GM18520 (cell line): ENCODE measurements at regions not wholly inside any gene's neighbourhood (a gene's known extent, or its start where the extent isn't known, plus 50 kb on each side); places are given as distances from the start of the nearest gene placed in this dataset.

ENCODE experiments used
- ATAC-seq: cut with Tn5 transposase; IDR thresholded peaks from one replicate; pipeline ENCODE4 v1.9.1; 2021; ENCODE audit not compliant: unreplicated experiment

DNA sequence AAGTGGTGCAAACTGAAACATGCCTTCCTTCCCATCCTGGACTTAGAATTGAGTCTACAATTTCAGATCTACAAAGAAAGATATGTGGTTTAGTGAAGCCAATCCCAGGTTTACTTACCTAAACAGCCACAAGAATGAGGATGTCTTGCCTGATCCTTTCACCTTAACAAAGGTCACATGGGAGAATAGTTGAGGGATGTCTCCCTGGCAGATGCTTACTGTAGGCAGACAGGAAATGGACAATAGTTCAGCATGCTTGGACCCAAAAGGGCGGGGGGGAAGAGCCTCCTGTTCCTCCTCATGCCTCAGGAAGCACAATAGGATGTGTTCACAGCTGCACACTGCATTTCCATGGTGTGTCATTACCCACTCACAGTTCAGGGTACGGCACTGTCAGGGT is 492.7 kb upstream of the USP24 start:
- ATAC-seq: no peak

- ATAC-seq: no peak
Measured at GRCh38 chr1:55707196-55707595, 492.0 kb upstream of the USP24 start.

- ATAC-seq: no peak
Measured at GRCh38 chr1:55706397-55706796, 491.2 kb upstream of the USP24 start.

GRCh38 chr1:55703726-55704363 is 488.7 kb upstream of the USP24 start:
- no peak for ATAC-seq

GRCh38 chr1:55702064-55702463 is 486.9 kb upstream of the USP24 start:
- no peak for ATAC-seq

- ATAC-seq: no peak
Measured at GRCh38 chr1:55700359-55701130, 485.4 kb upstream of the USP24 start.

DNA sequence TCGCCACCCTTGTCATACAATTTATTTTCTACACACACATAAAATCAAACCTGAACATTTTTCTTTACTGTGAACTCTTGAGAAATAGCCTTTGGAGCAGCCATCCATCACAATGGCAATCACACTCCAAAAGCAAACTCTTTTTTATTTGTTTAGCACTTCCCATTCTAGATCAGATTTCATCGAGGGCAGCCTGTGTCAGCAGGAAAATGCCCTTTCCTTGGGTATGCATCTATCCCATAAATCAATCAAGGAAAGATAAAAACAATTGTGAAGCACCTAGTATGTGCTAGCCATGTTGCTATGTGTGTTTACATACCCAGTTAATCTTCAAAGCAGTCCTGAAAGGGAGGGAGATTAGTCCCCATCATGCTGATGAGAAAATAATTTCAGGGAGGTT is 484.1 kb upstream of the USP24 start:
- no peak for ATAC-seq

GRCh38 chr1:55697997-55698535 is 482.9 kb upstream of the USP24 start:
- no peak for ATAC-seq

DNA sequence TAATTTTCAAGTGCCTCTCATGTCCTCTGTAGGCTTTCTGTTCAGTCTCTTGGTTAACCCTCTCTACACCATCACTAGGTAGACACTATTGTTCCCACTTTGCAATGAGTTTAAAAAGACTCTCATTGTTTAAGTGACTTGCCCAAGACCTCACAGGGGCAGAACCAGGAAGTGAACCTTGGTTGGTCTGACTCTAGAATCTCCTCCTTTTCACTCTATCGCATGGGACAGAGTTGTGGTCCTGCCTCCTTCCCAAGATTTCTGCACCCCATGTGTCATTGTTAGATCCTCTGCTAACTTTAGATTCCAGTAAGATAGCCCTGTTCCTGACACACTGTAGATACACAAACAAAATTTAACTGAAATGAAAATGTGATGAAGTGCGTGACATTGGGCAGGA is 481.7 kb upstream of the USP24 start:
- no peak for ATAC-seq

DNA sequence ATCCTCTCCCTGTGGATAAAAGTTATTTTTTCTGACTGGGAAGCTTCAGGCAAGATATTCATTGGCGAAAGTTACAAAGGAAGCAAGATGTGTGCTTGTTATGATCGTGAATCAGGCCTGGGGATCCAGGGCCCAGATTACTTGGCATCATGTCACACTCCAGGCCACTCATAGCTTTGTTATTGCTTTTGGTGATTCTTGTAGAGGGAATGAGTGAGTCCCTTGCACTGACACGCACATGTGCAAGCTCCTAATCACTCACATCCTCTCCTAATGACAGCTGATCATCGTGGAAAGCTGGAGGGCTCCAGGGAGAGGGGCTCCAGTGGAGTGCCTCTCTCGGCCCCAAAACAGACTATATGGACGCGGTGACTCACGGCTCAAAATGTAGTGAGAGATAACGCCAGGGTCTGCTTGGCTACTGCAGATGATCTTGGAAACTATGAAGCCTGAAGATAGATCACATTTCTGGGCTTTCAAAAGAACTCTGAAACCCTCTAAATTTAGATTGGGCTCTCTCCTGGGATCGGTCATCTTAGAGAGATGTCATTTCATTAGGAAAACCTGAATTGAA is 481.1 kb upstream of the USP24 start:
- ATAC-seq: no peak

- no peak for ATAC-seq
Measured at GRCh38 chr1:55695552-55695951, 480.4 kb upstream of the USP24 start.

GRCh38 chr1:55695151-55695550 is 480.0 kb upstream of the USP24 start:
- no peak for ATAC-seq

- no peak for ATAC-seq
Measured at GRCh38 chr1:55694310-55694801, 479.2 kb upstream of the USP24 start.

GRCh38 chr1:55692726-55693125 is 477.6 kb upstream of the USP24 start:
- no peak for ATAC-seq

DNA sequence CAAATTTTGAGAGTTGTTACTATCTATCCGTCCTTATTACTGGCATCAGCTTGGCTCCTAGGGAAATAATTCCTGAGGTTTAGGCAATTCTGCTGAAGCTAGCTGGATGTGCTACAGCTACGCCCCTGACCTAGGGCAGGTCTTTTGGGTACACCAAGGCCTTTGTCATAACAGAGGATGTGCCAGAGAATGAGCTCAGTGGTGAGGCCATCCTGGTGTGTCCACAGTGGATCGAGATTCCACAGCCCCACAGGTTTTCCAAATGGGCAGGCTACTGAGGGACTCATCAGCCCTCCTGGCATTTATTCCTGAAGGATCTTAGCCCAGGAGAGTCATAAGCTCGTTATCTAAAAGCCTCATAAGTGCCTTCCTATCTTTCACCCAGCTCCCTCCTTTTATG is 475.2 kb upstream of the USP24 start:
- ATAC-seq: no peak

- ATAC-seq: no peak
Measured at GRCh38 chr1:55689800-55690199, 474.6 kb upstream of the USP24 start.

- no peak for ATAC-seq
Measured at GRCh38 chr1:55685560-55685959, 470.4 kb upstream of the USP24 start.

- no peak for ATAC-seq
Measured at GRCh38 chr1:55684131-55684650, 469.0 kb upstream of the USP24 start.

- ATAC-seq: no peak
Measured at GRCh38 chr1:55682198-55682597, 467.0 kb upstream of the USP24 start.

DNA sequence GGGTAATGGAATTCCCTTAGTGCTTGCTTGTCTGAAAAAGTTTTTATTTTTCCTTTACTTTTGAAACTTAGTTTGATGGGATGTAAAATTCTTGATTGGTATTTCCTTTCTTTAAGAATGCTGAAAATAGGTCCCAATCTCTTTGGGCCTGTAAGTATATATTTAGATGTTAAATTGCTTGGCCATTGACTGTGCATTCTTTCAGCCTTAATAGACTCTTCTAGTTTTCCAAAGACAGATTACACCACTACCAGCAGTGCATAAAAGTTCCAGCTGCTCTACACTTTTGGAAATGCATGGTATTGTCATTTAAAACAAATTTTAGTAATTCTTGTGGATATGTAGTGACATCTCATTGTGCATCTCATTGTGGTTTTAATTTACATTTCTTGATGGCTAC is 464.8 kb upstream of the USP24 start:
- no peak for ATAC-seq

DNA sequence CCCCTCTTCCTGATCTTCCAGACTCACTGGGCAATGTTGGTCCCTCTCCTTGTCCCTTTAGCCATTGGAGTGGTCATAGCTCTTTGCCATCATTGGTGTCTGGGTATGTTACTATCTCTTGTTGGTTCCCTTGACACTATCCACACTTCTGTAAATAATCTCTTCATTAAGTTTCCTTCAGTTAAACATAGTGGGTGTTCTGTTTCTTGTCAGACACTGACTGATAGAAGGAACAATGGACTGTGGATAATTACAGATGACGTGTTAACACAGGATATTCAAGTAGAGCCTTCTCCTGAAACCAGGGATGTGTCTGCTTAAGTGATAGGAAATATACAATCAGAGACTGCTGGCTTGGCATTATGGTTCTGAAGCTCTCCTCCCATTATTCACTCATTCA is 458.3 kb upstream of the USP24 start:
- no peak for ATAC-seq
